GM12878 (cell line): ENCODE measurements at regions not wholly inside any gene's neighbourhood (a gene's known extent, or its start where the extent isn't known, plus 50 kb on each side); places are given as distances from the start of the nearest gene placed in this dataset.
A peak's percentile ranks its signal among the peaks of the same experiment; 100 is the strongest.

ENCODE experiments used
- BACH1 ChIP-seq: fragments of 450-650 bp; IDR thresholded peaks from 2 replicates; pipeline ENCODE4 v1.6.1; 2017; ENCODE audit warnings: mild to moderate bottlenecking, borderline replicate concordance
- CTCF ChIP-seq, 3 experiments: IDR thresholded peaks in 2 of 3; conservative IDR thresholded peaks in 1 of 3; 2 replicates each; pipeline ENCODE4 v1.5.1; 2011; ENCODE audit warnings: low read depth in 3 of 3, low read length in 3 of 3, mild to moderate bottlenecking in 3 of 3, control low read depth in 2 of 3, moderate library complexity in 2 of 3, inconsistent platforms in 1 of 3, mixed read lengths in 1 of 3; ENCODE audit not compliant: control insufficient read depth in 2 of 3, insufficient read depth in 1 of 3; ENCODE audit errors: extremely low read depth in 1 of 3
- EP300 ChIP-seq, 2 experiments: fragments of 150-350 bp in 1 of 2; IDR thresholded peaks; 2 replicates each; pipeline ENCODE4 v1.6.1; 2011 to 2012; ENCODE audit warnings: low read depth in 2 of 2, low read length in 2 of 2, borderline replicate concordance in 1 of 2, improper control_type of control experiment in 1 of 2, inconsistent platforms in 1 of 2; ENCODE audit not compliant: control insufficient read depth in 1 of 2
- FOXM1 ChIP-seq: IDR thresholded peaks from 2 replicates; pipeline ENCODE4 v1.6.1; 2012; ENCODE audit warnings: low read depth, mild to moderate bottlenecking, inconsistent platforms, low read length, moderate library complexity
- IRF4 ChIP-seq: IDR thresholded peaks from 2 replicates; pipeline ENCODE4 v1.6.1; 2011; ENCODE audit warnings: low read depth, low read length
- MLLT1 ChIP-seq: fragments of 450-650 bp; IDR thresholded peaks from 2 replicates; pipeline ENCODE4 v1.6.1; 2016; ENCODE audit warnings: mild to moderate bottlenecking
- MXI1 ChIP-seq: fragments of 150-350 bp; IDR thresholded peaks from 2 replicates; pipeline ENCODE4 v1.6.1; 2011; ENCODE audit warnings: low read depth, mild to moderate bottlenecking, inconsistent platforms, low read length, improper control_type of control experiment
- NFIC ChIP-seq: IDR thresholded peaks from 2 replicates; pipeline ENCODE4 v1.6.1; 2012; ENCODE audit warnings: low read depth, mild to moderate bottlenecking, inconsistent platforms, low read length, moderate library complexity
- POLR2AphosphoS5 ChIP-seq: IDR thresholded peaks from 2 replicates; pipeline ENCODE4 v1.6.1; 2011; ENCODE audit warnings: mild to moderate bottlenecking, low read length, inconsistent platforms
- REST ChIP-seq: IDR thresholded peaks from 2 replicates; pipeline ENCODE4 v1.6.1; 2012; ENCODE audit warnings: mild to moderate bottlenecking, low read depth, low read length
- SIN3A ChIP-seq: IDR thresholded peaks from 2 replicates; pipeline ENCODE4 v1.6.1; 2012; ENCODE audit warnings: low read depth, low read length, improper control_type of control experiment
- TF ChIP-seq, protein P1 (sequence below): IDR thresholded peaks from 2 replicates; pipeline ENCODE4 v1.6.1; 2012; ENCODE audit warnings: low read depth, low read length, improper control_type of control experiment

DNA sequence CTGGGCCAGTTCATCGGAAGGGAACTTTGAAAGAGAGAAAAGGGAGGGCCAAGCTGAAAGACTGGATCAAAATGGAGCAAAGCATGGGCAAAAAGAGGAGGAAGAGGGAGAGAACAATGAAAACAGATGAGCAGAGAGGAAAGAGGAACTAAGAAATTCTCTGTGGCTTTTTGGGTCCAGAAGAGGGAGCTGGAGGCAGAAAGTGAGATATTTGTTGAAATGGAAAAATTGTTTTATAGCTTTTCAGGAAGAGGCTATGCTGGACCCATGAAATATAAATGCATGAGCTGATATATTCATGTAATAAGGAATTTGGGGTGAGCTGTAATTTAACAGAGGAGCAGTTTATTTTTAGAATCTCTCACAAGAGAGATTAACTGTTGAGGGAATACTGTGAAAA is 457.3 kb downstream of the DMAC1 start:
- TF ChIP-seq MXI1 (no peak), FOXM1 (no peak), POLR2AphosphoS5 (no peak), REST (no peak), IRF4 (0 out of 2 replicates have a peak, but pooled peaks have one; percentile 32), CTCF (IDR thresholded peaks at IDR 0.05 in 2 of 3, conservative IDR thresholded peaks at IDR 0.05 in 1 of 3; ENCODE audit: control insufficient read depth in 2 of 3, extremely low read depth in 1 of 3, insufficient read depth in 1 of 3, low read depth in 3 of 3, low read length in 3 of 3) (0 out of 6 replicates have a peak, but pooled peaks of 1 of the 3 experiments have one; percentile 8), MLLT1 (0 out of 2 replicates have a peak, but pooled peaks have one; percentile 40), BACH1 (no peak), EP300 (IDR thresholded peaks at IDR 0.05; ENCODE audit: borderline replicate concordance in 1 of 2, control insufficient read depth in 1 of 2, low read depth in 2 of 2, low read length in 2 of 2) (no peak), NFIC (no peak), SIN3A (no peak)
- TF ChIP-seq, protein P1, sequence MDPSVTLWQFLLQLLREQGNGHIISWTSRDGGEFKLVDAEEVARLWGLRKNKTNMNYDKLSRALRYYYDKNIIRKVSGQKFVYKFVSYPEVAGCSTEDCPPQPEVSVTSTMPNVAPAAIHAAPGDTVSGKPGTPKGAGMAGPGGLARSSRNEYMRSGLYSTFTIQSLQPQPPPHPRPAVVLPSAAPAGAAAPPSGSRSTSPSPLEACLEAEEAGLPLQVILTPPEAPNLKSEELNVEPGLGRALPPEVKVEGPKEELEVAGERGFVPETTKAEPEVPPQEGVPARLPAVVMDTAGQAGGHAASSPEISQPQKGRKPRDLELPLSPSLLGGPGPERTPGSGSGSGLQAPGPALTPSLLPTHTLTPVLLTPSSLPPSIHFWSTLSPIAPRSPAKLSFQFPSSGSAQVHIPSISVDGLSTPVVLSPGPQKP: no peak
